C4-2B (cell line): ENCODE measurements at regions not wholly inside any gene's neighbourhood (a gene's known extent, or its start where the extent isn't known, plus 50 kb on each side); places are given as distances from the start of the nearest gene placed in this dataset.

Source experiments
- ZFX ChIP-seq: fragments of 450-650 bp; IDR thresholded peaks from 2 replicates; pipeline ENCODE4 v1.6.1; 2017
- TF ChIP-seq, protein P1 (sequence below): fragments of 450-650 bp; conservative IDR thresholded peaks from 2 replicates; pipeline ENCODE4 v1.5.1; 2017; ENCODE audit warnings: mild to moderate bottlenecking

DNA sequence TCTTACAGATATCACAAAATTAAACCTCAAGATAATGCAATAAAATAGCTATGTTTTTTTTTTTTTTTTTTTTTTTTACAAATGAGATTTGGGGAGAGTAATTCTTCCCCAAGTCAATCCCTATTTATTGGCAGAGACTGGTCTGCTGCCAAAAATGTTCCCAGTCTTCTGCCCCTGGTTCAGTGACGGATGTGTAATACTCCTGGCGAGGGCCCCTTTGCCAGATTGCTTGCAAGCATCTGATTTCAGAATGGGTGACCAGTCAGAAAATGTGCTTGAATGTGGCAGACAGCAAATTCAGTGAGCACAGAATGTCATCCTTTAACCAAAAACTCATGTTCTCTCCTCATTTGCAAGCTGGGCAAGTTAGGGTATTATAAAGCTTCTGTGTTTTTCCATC is 363.8 kb upstream of the MTNR1B start:
- TF ChIP-seq, protein P1, sequence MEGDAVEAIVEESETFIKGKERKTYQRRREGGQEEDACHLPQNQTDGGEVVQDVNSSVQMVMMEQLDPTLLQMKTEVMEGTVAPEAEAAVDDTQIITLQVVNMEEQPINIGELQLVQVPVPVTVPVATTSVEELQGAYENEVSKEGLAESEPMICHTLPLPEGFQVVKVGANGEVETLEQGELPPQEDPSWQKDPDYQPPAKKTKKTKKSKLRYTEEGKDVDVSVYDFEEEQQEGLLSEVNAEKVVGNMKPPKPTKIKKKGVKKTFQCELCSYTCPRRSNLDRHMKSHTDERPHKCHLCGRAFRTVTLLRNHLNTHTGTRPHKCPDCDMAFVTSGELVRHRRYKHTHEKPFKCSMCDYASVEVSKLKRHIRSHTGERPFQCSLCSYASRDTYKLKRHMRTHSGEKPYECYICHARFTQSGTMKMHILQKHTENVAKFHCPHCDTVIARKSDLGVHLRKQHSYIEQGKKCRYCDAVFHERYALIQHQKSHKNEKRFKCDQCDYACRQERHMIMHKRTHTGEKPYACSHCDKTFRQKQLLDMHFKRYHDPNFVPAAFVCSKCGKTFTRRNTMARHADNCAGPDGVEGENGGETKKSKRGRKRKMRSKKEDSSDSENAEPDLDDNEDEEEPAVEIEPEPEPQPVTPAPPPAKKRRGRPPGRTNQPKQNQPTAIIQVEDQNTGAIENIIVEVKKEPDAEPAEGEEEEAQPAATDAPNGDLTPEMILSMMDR, result no peak
- no peak for TF ChIP-seq ZFX
